Calu3 (cell line): ENCODE measurements at regions not wholly inside any gene's neighbourhood (a gene's known extent, or its start where the extent isn't known, plus 50 kb on each side); places are given as distances from the start of the nearest gene placed in this dataset.
"Not testable (repeated sequence)": the region's sequence is repeated elsewhere in the genome, so short reads cannot be mapped to it uniquely, and the experiment has no call there.

Experiments
- BruUV-seq: library from RNA; stranded (reverse); fragments of 400-500 nt; replicated peaks from 2 replicates; lab custom pipeline; 2021; lab: Mats Ljungman, UMichigan
- CTCF ChIA-PET: fragments of 300-600 bp; sonication (Branson Sonifier 250); formaldehyde crosslinking; loops from one replicate; lab custom pipeline; 2022; ENCODE audit warnings: antibody characterized with exemption; lab: Charles Lee
- DNase-seq: peaks from one replicate; pipeline ENCODE4 v3.0.0; 2022
- H3K27ac Mint-ChIP-seq: one replicate; pipeline ENCODE4 v1.8.0; 2022; ENCODE audit warnings: mixed read lengths; ENCODE audit not compliant: unreplicated experiment
- H3K27me3 Mint-ChIP-seq: one replicate; pipeline ENCODE4 v1.8.0; 2022; ENCODE audit warnings: mixed read lengths; ENCODE audit not compliant: unreplicated experiment
- H3K36me3 Mint-ChIP-seq: one replicate; pipeline ENCODE4 v1.8.0; 2022; ENCODE audit warnings: mild to moderate bottlenecking, moderate library complexity, mixed read lengths; ENCODE audit not compliant: insufficient read depth, unreplicated experiment
- H3K4me1 Mint-ChIP-seq: one replicate; pipeline ENCODE4 v1.8.0; 2022; ENCODE audit warnings: mild to moderate bottlenecking, low read depth, mixed read lengths; ENCODE audit not compliant: unreplicated experiment
- H3K4me3 Mint-ChIP-seq: one replicate; pipeline ENCODE4 v1.8.0; 2022; ENCODE audit warnings: mild to moderate bottlenecking, low read depth, moderate library complexity, mixed read lengths; ENCODE audit not compliant: unreplicated experiment
- H3K9me3 Mint-ChIP-seq: one replicate; pipeline ENCODE4 v1.8.0; 2022; ENCODE audit warnings: low read depth, mixed read lengths; ENCODE audit not compliant: unreplicated experiment
- CTCF ChIP-seq: fragments of 200-600 bp; IDR thresholded peaks from one replicate; pipeline ENCODE4 v1.8.0; 2022; ENCODE audit warnings: antibody characterized with exemption; ENCODE audit not compliant: unreplicated experiment
- intact Hi-C: fragments of 100-400 bp; cut with micrococcal nuclease; formaldehyde crosslinking; loops from one replicate; pipeline ENCODE4 v1.10.0; 2022; ENCODE audit not compliant: unreplicated experiment

GRCh38 chr7:119999738-120000475 is 273.1 kb upstream of the KCND2 start:
- Mint-ChIP-seq H3K4me1 (no peaks in the 10 kb centered on the region), H3K27ac (no peak overlapping the region), H3K9me3 (no peaks in the 10 kb centered on the region), H3K27me3 (no peaks in the 10 kb centered on the region), H3K4me3 (no peak overlapping the region), H3K36me3 (no peaks in the 10 kb centered on the region)
- no peak for DNase-seq
- BruUV-seq, result no TSS peak
- CTCF ChIA-PET, result no interaction called here
- no peak for TF ChIP-seq CTCF
- intact Hi-C loops, result no loop called here

- H3K27me3 Mint-ChIP-seq, result no peaks in the 10 kb centered on the region
- no peak for TF ChIP-seq CTCF
- H3K4me1 Mint-ChIP-seq, result no peaks in the 10 kb centered on the region
- H3K9me3 Mint-ChIP-seq, result peaks cover 6% of the 10 kb centered on the region
- intact Hi-C loops, result no loop called here
- H3K27ac Mint-ChIP-seq, result no peak overlapping the region
- H3K4me3 Mint-ChIP-seq, result no peak overlapping the region
- no peak for DNase-seq
- no peaks in the 10 kb centered on the region for H3K36me3 Mint-ChIP-seq
- CTCF ChIA-PET, result no interaction called here
- no TSS peak for BruUV-seq
These were observed 267.3 kb upstream of the KCND2 start for GRCh38 chr7:120005720-120006119.

- CTCF ChIA-PET, result interaction anchor here (0.6 kb wide), 1 partner anchor 38 kb away, joined by 3 read pairs; no protein-coding TSS in a partner anchor
These were observed 258.7 kb upstream of the KCND2 start for GRCh38 chr7:120014301-120014700.

GRCh38 chr7:120014925-120015465 is 258.0 kb upstream of the KCND2 start:
- H3K36me3 Mint-ChIP-seq, result no peaks in the 10 kb centered on the region
- peaks cover 3% of the 10 kb centered on the region for H3K9me3 Mint-ChIP-seq
- H3K27ac Mint-ChIP-seq, result no peak overlapping the region
- H3K4me1 Mint-ChIP-seq, result no peaks in the 10 kb centered on the region
- H3K4me3 Mint-ChIP-seq, result no peak overlapping the region
- CTCF ChIA-PET, result interaction anchor here (0.6 kb wide), 1 partner anchor 38 kb away, joined by 3 read pairs; no protein-coding TSS in a partner anchor
- intact Hi-C loops, result no loop called here
- no peak for DNase-seq
- no peak for TF ChIP-seq CTCF
- BruUV-seq, result no TSS peak
- no peaks in the 10 kb centered on the region for H3K27me3 Mint-ChIP-seq

More at GRCh38 chr7:120014301-120014700, 258.7 kb upstream of the KCND2 start:
- H3K4me1 Mint-ChIP-seq, H3K4me3 Mint-ChIP-seq, H3K27me3 Mint-ChIP-seq, intact Hi-C loops, H3K9me3 Mint-ChIP-seq, BruUV-seq, H3K36me3 Mint-ChIP-seq, DNase-seq, H3K27ac Mint-ChIP-seq: not testable (repeated sequence)

- peaks cover 7% of the 10 kb centered on the region for H3K4me1 Mint-ChIP-seq
- H3K36me3 Mint-ChIP-seq, result no peaks in the 10 kb centered on the region
- H3K27me3 Mint-ChIP-seq, result no peaks in the 10 kb centered on the region
- no peaks in the 10 kb centered on the region for H3K9me3 Mint-ChIP-seq
- no peak for DNase-seq
- intact Hi-C loops, result no loop called here
- no TSS peak for BruUV-seq
- no peak overlapping the region for H3K4me3 Mint-ChIP-seq
- CTCF ChIA-PET, result no interaction called here
- TF ChIP-seq CTCF, result no peak
- H3K27ac Mint-ChIP-seq, result no peak overlapping the region
These were observed 251.9 kb upstream of the KCND2 start for GRCh38 chr7:120021085-120021484.
